Type B pancreatic cell (in vitro differentiated cells): ENCODE measurements at regions not wholly inside any gene's neighbourhood (a gene's known extent, or its start where the extent isn't known, plus 50 kb on each side); places are given as distances from the start of the nearest gene placed in this dataset.

Experiments used
- DNase-seq: peaks from one replicate; pipeline ENCODE4 v3.0.0; 2021; ENCODE audit warnings: mixed read lengths; ENCODE audit not compliant: unreplicated experiment; ENCODE audit errors: extremely low spot score
- H3K27ac Mint-ChIP-seq: 2 replicates; pipeline ENCODE4 v1.8.0; 2021; ENCODE audit warnings: mild to moderate bottlenecking, mixed read lengths
- H3K27me3 Mint-ChIP-seq: 2 replicates; pipeline ENCODE4 v1.8.0; 2021; ENCODE audit warnings: mixed read lengths
- H3K36me3 Mint-ChIP-seq: 2 replicates; pipeline ENCODE4 v1.8.0; 2021; ENCODE audit warnings: mixed read lengths
- H3K4me1 Mint-ChIP-seq: one replicate; pipeline ENCODE4 v1.8.0; 2021; ENCODE audit warnings: mixed read lengths; ENCODE audit not compliant: unreplicated experiment
- H3K4me3 Mint-ChIP-seq: 2 replicates; pipeline ENCODE4 v1.8.0; 2021; ENCODE audit warnings: mild to moderate bottlenecking, mixed read lengths
- H3K9me3 Mint-ChIP-seq: 2 replicates; pipeline ENCODE4 v1.8.0; 2021; ENCODE audit warnings: mixed read lengths
- TF ChIP-seq, protein P1 (sequence below): fragments of 200-600 bp; sonication (generic); conservative IDR thresholded peaks from 2 replicates; pipeline ENCODE4 v1.5.0; 2021; ENCODE audit warnings: antibody characterized with exemption, mild to moderate bottlenecking

DNA sequence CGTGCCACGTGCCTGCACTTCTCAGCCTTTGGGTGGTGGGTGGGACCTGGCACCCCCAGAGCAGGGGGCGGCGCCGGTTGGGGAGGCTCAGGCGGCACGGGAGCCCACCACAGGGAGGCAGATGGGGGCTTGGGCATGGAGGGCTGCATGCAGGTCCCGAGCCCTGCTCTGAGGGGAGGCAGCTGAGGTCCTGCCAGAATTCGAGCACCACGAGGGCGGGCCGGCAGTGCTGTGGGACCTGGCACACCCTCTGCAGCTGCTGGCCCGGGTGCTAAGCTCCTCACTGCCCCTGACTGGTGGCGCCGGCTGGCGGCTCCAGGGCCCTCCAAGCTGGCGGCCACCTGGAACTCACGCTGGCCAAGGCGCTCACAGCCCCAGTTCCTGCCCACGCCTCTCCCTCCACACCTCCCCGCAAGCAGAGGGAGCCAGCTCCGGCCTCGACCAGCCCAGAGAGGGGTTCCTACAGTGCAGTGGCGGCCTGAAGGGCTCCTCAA is 1176.8 kb upstream of the GYPC start:
- H3K9me3 Mint-ChIP-seq, result peaks cover 14% of the 10 kb centered on the region
- H3K36me3 Mint-ChIP-seq, result peaks cover 6% of the 10 kb centered on the region
- H3K27me3 Mint-ChIP-seq, result no peaks in the 10 kb centered on the region
- TF ChIP-seq, protein P1, sequence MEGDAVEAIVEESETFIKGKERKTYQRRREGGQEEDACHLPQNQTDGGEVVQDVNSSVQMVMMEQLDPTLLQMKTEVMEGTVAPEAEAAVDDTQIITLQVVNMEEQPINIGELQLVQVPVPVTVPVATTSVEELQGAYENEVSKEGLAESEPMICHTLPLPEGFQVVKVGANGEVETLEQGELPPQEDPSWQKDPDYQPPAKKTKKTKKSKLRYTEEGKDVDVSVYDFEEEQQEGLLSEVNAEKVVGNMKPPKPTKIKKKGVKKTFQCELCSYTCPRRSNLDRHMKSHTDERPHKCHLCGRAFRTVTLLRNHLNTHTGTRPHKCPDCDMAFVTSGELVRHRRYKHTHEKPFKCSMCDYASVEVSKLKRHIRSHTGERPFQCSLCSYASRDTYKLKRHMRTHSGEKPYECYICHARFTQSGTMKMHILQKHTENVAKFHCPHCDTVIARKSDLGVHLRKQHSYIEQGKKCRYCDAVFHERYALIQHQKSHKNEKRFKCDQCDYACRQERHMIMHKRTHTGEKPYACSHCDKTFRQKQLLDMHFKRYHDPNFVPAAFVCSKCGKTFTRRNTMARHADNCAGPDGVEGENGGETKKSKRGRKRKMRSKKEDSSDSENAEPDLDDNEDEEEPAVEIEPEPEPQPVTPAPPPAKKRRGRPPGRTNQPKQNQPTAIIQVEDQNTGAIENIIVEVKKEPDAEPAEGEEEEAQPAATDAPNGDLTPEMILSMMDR, result no peak
- no peak overlapping the region for H3K4me3 Mint-ChIP-seq
- no peaks in the 10 kb centered on the region for H3K4me1 Mint-ChIP-seq
- no peak overlapping the region for H3K27ac Mint-ChIP-seq
- DNase-seq, result no peak

- Mint-ChIP-seq H3K27ac (no peak overlapping the region), H3K36me3 (no peaks in the 10 kb centered on the region), H3K27me3 (no peaks in the 10 kb centered on the region), H3K9me3 (no peaks in the 10 kb centered on the region), H3K4me3 (no peak overlapping the region), H3K4me1 (no peaks in the 10 kb centered on the region)
- TF ChIP-seq, protein P1, result no peak
- no peak for DNase-seq
Observed at GRCh38 chr2:125490308-125490707, 1165.7 kb upstream of the GYPC start.

DNA sequence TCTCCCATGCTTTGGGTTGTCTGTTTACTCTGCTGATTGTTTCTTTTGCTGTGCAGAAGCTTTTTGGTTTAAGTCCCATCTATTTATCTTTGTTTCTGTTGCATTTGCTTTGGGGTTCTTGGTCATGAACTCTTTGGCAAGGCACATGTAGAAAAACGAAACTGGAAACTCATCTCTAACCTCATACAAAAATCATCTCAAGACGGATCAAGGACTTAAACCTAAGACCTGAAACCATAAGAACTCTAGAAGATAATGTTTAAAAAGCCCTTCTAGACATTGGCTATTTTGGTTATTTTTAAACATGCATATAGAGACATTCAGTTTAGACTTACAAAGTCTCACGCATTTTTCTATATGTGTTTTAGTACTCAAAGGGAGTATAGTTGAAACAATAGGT is 1164.3 kb upstream of the GYPC start:
- TF ChIP-seq, protein P1, result no peak

GRCh38 chr2:125512313-125512712 is 1143.6 kb upstream of the GYPC start:
- TF ChIP-seq, protein P1, result no peak
- no peak overlapping the region for H3K4me3 Mint-ChIP-seq
- H3K9me3 Mint-ChIP-seq, result peaks cover 9% of the 10 kb centered on the region
- no peaks in the 10 kb centered on the region for H3K27me3 Mint-ChIP-seq
- H3K27ac Mint-ChIP-seq, result no peak overlapping the region
- no peak for DNase-seq
- H3K36me3 Mint-ChIP-seq, result peaks cover 3% of the 10 kb centered on the region
- no peaks in the 10 kb centered on the region for H3K4me1 Mint-ChIP-seq

More for the DNA sequence above, 1164.3 kb upstream of the GYPC start:
- H3K36me3 Mint-ChIP-seq, result no peaks in the 10 kb centered on the region
- no peak overlapping the region for H3K4me3 Mint-ChIP-seq
- no peaks in the 10 kb centered on the region for H3K4me1 Mint-ChIP-seq
- no peak overlapping the region for H3K27ac Mint-ChIP-seq
- no peak for DNase-seq
- no peaks in the 10 kb centered on the region for H3K27me3 Mint-ChIP-seq
- no peaks in the 10 kb centered on the region for H3K9me3 Mint-ChIP-seq

DNA sequence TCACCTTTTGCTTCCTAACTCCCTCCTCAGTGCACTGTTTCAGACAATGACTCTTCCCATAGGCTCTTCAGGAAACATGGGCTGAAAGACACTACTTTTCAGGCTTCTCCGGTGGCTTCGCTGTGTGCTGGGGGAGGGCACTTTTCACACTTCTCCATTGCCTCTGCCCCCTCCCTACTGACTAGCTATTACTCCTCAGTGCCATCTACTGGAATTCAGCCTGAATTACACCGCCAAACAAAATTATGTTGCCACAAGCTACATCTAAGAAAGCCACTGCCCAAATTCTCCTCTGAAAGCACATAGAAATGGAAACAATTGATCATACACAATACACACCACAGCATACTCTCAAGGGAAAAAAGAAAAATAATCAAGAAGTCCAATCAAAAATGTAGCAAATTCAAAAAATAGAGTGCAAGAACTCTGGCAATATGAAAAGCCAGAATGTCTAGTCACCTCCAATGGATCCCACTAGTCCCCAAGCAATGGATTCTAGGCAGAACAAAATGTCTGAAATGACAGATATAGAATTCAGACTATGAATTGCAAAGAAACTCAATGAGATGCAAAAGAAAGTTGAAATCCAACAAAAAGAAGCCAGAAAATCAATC is 1139.4 kb upstream of the GYPC start:
- TF ChIP-seq, protein P1, result peak; percentile 70
- no peak for DNase-seq
- Mint-ChIP-seq H3K36me3 (peaks cover 3% of the 10 kb centered on the region), H3K4me1 (no peaks in the 10 kb centered on the region), H3K4me3 (no peak overlapping the region), H3K27me3 (no peaks in the 10 kb centered on the region), H3K27ac (no peak overlapping the region), H3K9me3 (peaks cover 15% of the 10 kb centered on the region)
